HG02938 (cell line): ENCODE measurements at regions not wholly inside any gene's neighbourhood (a gene's known extent, or its start where the extent isn't known, plus 50 kb on each side); places are given as distances from the start of the nearest gene placed in this dataset.
A peak's percentile ranks its signal among the peaks of the same experiment; 100 is the strongest.
"Not testable (repeated sequence)": the region's sequence is repeated elsewhere in the genome, so short reads cannot be mapped to it uniquely, and the experiment has no call there.

ENCODE experiments used
- ATAC-seq: cut with Tn5 transposase; IDR thresholded peaks from one replicate; pipeline ENCODE4 v1.9.1; 2021; ENCODE audit warnings: mild to moderate bottlenecking, moderate library complexity; ENCODE audit not compliant: unreplicated experiment

DNA sequence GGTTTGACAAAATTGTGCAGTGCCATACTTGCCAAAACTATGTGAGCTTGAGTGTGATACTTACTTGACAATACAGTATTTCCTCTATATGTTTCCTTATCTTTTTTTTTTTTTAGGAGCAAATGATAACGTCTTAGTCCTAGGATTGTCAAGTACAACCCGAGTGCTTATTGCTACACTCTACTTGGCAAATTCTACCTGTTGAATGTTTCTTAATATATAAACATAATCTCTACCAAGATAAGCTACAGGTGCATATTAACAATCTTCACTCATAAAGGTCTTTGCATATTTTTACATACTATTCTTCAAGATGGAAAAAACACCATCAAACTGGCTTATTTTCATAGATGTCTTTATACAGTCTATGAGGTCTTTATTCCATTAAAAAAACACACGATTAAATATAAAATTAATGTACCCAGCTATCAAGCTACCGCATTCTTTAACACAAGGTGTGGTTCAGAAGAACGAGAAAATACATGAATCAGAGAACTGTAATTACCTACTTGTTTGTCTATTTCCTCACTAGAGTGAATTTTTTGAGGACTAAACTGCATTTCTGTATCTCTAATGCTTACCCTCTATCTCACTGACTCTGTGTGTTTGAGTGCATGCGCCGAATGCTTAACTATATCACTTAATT lies 76.1 kb upstream of the PDSS1 start:
- no peak for ATAC-seq

DNA sequence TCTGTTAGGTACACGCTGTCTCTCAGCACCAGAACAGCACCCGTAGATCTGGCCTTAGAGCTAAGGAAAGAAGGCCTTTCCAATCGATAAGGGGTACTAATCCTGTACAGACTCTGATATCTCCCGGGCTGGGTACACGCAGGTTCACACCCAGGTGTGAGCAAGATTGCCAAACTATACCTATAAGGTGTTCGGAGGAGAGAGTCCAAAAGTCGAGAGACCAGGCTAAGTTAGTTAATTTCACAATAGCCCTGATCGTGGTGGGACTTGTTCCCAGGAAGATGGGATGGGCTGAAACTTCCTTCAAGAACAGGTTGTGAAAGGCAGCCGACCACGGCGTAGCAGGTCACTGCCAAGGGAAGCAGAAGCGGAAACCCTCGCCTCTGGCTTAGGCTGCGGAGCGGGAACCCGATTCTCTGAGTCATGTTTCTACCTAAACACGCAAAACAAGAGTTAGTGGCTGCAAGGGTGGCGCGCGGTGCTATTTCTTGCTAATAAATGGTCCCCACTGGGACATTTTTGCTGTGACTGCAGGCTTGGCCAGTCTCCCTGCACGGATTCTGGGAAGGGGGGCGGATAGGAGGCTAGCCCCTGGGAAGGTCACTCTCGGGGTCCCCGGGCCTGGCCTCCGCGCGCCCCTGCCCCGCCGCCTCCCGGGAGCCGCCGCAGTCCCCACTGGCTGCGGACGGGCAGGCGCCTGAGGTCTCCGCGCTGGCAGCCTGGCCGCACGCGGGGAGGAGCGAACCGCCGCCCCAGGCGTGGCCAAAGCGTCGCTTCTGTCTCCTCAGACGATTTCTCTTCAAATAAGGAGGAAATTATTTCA lies 75.4 kb upstream of the PDSS1 start:
- peak; percentile 42 for ATAC-seq

DNA sequence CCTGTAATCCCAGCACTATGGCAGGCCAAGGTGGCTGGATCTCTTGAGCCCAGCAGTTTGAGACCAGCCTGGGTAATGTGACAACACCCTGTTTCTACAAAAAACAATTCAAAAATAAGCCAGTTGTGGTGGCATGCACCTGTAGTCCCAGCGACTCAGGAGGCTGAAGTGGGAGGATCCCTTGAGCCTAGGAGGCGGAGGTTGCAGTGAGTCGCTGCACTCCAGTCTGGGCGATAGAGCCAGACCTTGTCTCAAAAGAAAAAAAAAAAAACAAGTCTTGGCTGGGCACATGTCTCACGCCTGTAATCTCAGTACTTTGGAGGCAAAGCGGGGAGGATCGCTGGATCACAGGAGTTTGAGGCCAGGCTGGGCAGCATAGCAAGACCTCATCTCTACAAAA lies 74.6 kb upstream of the PDSS1 start:
- ATAC-seq, result no peak

DNA sequence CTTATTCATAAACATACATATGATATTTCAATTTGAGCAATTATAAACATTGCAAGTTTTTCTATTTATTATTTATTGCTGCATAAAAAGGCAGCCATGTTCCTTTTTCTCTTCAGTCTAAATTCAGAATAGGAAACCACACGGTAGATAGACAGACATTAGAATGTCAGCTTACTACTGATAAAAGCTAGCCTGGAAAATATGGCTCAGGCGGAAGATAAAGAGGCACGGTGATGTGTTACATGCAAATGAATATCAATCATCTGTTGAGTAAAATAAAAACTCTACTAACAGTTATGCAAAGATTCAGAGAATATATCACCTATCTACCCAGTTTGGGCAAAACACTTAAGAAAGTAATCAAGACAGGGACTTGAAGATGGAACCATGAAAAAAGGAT lies 73.5 kb upstream of the PDSS1 start:
- ATAC-seq, result no peak

DNA sequence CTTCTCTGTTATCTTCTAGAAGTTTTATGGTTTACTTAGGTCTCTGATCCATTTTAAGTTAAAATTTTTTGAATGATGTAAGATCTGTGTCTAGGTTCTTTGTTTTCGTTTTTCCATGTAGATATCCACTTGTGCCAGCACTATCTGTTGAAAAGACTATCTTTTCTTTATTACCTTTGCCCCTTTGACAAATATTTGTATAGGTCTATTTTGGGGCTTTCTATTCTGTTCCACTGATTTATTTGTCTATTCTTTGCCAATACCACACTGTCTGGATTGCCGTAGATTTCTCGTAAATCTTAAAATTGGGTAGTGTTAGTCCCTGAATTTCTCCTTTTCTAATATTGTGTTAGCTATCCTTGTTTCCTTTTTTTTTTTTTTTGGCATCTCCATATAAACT lies 71.4 kb upstream of the PDSS1 start:
- ATAC-seq, result no peak

DNA sequence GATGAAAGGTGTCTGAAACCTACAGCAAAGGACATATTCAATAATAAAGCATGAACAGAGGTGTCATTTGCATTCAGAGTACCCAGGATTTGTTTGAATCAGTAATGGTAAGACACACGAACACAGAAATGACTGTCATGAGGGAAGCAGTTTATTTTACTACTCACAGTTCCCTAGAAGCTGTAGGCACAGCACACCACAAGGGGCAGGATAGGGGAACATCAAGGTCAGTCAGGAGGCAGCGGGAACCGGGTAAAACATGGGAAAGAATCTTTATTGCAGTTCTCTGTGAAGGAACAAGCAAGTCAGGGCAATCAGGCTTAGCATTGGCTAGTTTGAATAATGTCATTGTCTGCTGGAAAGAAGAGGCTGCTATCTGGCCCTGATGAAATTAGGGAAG lies 70.2 kb upstream of the PDSS1 start:
- peak; percentile 43 for ATAC-seq

DNA sequence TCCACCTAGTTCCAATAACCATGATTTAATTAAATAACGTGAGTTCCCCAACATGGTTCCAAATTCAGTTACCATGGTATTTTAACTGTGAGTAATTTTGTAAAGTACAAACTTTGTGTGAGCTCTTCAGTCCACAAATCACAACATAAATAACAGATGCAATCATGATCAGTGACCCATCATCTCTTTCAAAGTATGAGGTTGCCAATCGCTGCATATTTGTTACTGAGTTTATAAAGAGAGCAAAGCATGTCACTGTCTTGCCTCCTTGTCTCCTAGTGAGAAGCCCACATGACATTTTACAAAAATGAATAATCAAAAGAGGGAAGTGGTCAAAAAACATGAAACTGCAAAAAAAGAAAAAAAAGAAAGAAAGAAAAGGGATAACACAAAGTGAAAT lies 69.1 kb upstream of the PDSS1 start:
- peak; percentile 90 for ATAC-seq

DNA sequence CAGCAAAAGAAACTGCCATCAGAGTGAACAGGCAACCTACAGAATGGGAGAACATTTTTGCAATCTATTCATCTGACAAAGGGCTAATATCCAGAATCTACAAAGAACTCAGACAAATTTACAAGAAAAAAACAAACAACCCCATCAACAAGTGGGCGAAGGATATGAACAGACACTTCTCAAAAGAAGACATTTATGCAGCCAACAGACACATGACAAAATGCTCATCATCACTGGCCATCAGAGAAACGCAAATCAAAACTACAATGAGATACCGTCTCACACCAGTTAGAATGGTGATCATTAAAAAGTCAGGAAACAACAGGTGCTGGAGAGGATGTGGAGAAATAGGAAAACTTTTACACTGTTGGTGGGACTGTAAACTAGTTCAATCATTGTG lies 65.3 kb upstream of the PDSS1 start:
- not testable (repeated sequence) for ATAC-seq

DNA sequence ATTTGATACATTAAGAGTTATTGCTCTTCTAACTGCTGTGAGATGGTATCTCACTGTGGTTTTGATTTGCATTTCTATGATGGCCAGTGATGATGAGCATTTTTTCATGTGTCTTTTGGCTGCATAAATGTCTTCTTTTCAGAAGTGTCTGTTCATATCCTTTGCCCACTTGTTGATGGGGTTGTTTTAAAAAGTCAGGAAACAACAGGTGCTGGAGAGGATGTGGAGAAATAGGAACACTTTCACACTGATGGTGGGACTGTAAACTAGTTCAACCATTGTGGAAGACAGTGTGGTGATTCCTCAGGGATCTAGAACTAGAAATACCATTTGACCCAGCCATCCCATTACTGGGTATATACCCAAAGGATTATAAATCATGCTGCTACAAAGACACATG lies 63.4 kb upstream of the PDSS1 start:
- not testable (repeated sequence) for ATAC-seq

DNA sequence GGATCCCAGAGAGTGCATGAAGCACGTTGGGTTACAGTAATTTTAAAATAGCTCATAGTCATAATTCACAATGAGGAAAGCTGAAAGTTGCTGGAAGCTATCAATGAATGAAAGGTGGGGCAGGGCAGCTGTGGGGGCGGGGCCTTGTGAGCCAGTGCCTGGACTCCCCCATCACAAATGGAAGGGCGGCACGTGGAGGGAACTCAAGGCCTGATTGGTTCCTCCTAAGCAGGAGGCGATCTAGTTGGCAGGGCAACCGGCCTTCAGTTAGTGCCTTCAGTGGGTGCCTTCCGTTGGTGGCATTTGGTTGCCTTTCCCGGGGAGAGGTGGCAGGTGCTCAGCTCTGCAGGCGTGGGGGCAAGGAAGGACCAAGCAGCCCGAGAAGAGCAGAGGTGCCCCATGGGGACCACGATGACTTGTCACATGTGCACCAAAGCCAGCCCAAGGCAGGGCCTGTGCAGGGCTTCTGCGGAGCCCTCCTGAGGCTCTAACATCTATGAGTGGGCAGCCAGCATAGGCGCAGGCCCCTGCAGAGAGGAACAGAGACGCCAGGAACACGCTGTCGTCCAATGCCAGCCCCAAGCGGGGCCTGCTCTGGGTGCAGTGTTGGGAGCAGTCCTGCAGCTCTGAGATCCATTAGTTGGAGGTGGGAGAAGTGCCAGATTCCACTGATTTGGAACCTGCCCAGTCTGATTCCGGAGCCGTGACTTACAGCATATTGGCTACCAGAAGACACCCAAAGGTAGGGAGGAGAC lies 59.8 kb upstream of the PDSS1 start:
- no peak for ATAC-seq

DNA sequence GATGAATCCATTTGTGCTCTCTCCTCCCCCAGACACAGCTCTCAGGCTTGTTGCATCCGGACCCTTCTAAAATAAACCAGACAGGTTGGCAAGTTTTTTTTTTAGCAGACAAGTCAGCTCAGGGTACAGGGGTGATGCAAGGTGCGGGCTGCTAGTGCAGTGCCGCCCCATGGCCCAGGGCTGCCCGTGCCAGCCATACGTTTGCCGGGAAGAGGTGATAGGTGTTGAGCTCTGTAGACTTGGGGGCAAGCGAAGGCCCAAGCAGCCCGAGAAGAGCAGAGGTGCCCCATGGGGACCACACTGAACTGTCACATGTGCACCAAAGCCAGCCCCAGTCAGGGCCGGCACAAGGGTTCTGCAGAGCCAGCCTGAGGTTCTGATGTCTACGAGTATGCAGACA lies 57.1 kb upstream of the PDSS1 start:
- no peak for ATAC-seq

DNA sequence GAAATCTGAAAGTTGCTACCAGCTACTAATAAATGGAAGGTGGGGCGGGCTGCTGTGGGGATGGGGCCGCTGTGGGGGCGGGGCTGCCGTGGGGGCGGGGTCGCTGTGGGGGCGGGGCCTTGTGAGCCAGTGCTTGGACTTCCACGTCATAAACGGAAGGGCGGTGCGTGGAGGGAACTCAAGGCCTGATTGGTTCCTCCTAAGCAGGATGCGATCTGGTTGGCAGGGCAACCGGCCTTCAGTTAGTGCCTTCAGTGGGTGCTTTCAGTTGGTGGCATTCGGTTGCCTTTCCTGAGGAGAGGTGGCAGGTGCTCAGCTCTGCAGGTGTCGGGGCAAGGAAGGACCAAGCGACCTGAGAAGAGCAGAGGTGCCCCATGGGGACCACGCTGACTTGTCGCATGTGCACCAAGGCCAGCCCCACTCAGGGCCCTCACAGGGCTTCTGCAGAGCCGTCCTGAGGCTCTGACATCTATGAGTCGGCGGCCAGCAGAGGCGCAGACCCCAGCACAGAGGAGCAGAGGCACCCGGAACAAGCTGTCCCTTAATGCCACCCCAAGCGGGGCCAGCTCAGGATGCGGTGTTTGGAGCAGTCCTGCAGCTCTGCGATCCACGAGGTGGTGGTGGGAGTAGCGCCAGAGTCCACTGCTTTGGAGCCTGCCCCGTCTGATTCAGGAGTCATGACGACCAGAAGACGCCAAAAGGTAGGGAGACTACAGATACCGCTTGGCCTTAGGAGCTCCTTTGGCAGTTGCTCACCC lies 54.4 kb upstream of the PDSS1 start:
- ATAC-seq, result no peak

DNA sequence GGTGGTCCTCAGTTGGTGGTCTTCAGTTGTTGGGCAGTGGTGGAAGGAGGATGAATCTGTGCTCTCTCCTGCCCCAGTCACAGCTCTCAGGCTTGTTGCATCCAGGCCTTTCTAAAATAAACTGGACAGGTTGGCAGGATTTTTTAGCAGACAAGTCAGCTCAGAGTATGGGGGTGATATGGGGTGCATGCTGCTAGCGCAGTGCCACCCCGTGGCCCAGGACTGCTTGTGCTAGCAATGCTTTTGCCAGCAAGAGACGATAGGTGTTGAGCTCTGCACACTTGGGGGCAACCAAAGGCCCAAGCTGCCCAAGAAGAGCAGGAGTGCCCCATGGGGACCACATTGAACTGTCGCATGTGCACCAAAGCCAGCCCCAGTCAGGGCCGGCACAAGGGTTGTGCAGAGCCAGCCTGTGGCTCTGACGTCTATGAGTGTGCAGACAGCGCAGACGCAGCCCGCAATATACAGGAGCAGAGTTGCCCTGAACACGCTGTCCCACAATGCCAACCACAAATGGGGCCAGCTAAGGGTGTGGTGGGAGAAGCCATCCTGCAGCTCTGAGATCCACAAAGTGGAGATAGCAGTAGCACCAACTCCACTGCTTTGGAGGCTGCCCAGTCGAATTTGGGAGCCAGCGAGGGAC lies 49.8 kb upstream of the PDSS1 start:
- no peak for ATAC-seq
